GM18526 (cell line): ENCODE measurements at regions not wholly inside any gene's neighbourhood (a gene's known extent, or its start where the extent isn't known, plus 50 kb on each side); places are given as distances from the start of the nearest gene placed in this dataset.

Experiments used
- POLR2A ChIP-seq: IDR thresholded peaks from 3 replicates; pipeline ENCODE4 v1.6.1; 2011; ENCODE audit not compliant: insufficient read length; ENCODE audit errors: extremely low read depth

DNA sequence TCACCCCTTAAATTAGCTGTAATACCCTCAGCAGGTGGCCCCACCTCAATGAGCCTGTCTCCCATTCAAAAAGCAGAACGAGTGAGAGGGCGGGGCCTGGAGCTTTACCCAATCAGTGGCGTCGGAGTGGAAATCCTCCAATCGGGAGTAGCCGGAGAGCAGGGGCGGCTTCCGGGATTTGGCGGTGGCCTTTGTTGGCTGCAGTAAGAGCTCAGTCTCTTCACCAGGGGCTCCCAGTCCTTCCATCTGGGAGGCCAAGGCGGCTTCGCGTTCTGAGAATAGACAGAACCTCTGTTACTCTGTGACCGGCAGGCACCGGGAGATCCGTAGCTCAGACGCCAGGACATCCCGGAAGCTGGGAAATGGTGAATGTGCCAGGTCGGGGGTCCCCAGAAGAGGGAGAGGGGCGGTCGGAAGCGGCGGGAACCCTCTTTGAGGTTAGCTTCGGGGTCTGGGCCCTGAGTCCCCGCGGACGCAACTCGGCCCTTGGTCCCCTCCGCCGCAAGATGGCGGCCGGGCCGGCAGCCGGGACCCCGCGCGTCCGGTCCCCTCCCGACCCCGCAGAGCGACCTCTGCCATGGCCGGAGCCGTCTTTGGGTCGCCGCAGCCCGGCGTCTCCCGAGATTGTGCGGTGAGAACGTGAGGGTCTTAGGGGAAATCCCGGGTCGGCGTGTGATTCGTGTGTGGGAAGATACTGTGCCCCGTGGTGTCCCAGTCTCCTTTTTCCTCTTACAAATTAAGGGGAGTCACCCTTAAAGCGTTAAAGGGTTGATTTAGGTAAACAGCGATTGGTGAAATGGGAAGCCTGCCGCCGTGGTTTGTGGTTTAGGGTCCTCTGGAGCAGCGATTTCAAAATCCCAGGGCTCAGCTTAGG, 160.3 kb upstream of the ZNF267 start:
- TF ChIP-seq POLR2A = peak; percentile 98

DNA sequence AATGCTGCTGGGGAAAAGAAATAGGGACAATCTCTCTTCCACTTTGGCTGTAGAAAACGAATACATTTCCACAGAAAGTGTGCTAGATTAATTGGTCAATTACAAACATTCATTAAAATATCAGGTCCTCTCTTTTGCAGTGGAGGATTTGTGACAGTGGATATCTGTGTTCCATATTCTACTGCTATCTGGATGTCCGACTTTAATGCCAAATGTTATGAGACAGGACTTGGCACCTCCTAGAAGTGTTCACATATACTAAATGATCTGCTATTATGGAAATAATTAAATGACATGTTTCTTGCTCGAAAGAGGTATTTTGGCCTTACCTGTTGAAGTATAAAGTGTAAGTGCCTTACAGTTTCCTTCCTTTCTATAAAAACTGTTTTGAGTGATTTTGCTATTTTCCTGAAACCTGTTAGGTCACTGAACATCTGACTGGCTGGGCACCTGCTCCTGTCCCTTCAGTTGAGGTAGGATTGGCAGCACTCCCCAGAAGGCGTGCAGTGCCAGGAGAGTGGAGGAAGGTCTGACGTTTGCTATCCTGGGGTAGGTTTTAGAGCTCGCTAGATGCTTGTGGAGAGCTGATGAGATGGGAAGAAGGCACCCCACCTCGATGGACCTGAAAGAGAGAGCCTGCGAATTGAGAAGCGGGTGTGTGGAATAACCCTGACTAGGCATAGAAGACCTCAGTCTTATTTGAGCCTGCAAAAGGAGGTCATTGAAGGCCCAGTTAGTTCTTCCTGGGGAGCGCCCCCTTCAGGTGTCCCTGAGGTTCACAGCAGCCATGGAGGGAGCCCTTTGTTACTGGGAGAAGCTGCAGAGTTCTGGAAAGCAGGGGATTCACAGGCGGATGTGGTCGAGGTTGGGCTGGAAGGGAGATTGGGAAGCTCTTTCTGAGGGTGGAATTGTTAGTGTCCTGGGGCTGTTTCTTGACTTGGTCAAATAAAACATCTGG, 159.4 kb upstream of the ZNF267 start:
- TF ChIP-seq POLR2A = no peak

DNA sequence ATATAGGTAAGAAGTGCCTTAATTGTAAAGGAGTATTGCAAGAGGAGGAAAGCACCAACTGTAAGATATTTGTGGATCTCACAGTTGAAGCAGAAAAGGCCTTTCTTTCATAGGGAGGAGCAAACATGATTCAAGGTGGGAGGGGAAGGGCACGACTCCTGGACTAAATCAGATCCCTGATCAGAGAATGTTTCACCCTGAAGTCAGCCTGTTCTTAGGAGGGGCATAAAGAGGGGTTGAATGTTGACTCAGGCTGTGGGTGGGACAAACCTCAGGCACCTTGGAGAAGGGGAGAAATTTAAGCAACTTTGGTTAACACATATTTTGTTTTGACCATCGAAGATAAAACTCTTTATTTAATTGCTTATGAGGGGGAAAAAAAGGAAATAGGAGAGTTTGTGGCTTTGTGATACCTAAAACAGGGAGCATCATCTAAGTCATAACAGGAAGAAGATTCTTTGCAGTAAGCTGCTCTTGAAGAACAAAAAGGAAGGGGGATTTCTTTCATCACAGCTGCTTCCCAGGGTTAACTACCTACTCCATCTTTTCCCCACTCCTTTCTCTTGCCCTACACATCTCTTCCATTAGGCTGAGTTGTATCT, 158.6 kb upstream of the ZNF267 start:
- TF ChIP-seq POLR2A = no peak

DNA sequence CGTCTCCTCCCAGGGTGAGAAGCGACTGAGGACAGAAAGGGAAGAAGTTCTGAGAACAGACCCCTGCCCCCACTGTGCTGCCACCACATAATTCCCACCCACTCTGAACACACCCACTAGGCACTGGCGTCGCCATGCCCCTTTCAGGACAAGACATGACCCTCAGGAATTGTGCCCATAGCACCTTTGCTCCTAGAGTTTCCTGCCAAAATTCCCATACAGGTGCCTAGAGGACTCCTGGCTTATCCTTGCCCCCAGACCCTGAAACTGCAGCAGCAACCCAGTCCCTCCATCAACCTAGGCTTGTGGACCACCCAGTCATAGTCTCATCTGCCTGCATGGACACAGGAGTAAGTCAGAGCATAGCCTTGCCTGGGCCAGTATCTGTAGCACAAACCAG, 157.7 kb upstream of the ZNF267 start:
- TF ChIP-seq POLR2A = no peak

DNA sequence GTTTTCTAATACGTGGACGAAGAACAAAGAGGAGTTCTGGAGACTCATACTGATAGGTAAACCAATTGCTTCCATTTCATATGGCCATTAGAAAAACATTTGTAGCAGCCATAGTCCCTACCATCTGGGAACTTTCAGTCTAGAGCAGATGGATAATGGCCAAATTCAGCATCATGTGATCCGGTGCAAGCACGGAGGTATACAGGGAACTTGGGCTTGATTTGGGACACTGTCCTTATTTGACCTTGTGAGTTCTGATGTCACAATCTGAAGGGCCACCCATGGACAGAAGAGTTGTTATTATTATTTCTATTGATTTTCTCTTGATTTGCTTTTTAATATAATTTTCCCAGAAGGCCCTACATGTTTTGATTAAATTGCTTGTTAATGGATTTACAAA, 154.6 kb upstream of the ZNF267 start:
- no peak for TF ChIP-seq POLR2A

DNA sequence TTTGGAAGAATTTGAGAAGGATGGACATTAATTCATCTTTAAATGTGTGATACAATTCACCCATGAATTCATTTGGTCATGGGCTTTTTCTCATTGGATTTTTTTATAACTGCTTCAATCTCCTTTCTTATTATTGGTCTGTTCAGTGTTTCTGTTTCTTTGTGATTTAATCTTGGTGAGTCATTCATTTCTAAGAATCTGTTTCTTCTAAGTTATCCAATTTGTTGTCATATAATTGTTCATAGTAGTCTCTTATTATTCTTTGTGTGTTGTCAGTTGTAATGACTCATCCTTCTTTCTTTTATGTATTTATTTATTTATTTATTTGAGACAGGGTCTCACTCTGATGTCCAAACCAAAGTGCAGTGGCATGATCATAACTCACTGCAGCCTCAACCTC, 146.1 kb upstream of the ZNF267 start:
- TF ChIP-seq POLR2A = no peak

DNA sequence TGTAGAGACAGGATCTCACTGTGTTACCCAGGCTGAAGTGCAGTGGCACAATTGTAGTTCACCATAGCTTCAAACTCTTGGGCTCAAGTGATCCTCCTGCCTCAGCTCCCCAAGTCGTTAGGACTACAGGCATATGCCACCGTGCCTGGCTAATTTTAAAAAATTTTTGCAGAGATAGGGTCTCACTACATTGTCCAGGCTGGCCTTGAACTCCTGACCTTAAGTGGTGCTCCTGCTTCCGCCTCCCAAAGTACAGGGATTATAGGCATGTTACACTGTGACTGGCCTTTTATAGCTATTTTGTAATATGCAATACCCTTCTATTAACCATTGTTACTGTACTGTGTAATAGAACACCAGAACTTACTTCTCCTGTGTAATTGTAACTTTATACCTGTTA, 139.3 kb upstream of the ZNF267 start:
- no peak for TF ChIP-seq POLR2A

DNA sequence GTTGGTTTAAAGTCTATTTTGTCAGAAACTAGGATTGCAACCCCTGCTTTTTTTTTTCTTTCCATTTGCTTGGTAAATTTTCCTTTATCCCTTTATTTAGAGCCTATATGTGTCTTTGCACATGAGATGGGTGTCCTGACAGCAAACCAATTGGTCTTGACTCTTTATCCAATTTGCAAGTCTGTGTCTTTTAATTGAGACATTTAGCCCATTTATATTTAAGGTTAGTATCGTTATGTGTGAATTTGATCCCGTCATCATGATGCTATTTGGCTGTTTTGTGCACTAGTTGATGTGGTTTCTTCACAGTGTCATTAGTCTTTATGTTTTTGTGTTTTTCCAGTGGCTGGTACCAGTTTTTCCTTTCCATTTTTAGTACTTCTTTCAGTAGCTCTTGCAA, 127.7 kb upstream of the ZNF267 start:
- no peak for TF ChIP-seq POLR2A

DNA sequence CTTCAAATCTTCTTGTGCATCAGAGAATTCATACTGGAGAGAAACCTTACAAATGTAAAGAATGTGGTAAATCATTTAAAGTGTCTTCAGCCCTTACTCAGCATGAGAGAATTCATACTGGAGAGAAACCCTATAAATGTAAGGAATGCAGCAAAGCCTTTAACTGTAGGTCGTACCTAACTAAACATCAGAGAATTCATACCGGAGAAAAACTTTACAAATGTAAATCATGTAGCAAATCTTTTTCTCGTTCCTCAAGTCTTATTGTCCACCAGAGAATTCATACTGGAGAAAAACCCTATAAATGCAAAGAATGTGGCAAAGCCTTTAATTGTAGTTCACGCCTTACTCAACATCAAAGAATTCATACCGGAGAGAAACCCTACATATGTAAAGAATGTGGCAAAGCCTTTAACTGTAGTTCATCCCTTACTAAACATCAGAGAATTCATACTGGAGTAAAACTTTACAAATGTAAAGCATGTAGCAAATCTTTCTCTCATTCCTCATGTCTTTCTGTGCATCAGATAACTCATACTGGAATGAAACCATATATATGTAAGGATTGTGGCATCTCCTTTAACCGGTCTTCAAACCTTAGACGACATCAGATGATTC, 118.5 kb upstream of the ZNF267 start:
- TF ChIP-seq POLR2A = no peak

DNA sequence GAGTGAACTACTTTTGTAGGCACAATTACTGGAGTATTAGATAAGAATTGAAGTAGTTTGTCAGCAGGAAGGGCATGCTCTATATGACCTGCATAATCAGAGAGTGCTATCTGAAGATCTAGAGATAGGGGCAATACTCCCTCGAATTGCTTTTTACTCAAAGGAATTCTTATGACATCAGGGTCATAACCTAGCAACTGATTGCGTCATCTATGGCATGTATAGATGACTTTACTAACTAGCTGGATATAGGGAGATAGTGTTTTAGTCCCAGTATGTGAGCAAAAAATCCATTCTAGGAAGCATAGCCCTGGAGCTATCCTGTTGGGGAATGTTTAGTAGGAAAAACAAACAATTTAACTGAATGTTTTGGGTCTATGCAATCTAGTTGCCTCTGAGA, 109.5 kb upstream of the ZNF267 start:
- TF ChIP-seq POLR2A = no peak

DNA sequence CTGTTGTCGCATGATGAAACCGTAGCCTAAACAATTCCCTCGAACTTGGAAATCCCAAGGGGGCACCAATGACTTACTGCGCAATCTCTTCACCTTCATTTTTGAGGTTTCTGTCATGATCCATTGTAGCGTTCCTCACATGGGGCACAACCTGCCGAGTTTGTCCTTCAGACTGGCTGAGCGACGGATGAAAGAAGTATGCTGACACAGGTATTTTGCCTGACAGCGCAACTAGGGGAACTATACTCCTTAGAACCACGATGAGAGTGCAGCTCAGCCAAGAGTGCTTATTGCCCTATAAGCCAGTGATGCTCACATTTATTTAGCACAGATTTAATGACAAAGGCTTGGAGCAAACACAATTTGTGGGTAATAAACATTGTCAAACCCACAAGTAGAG, 106.3 kb upstream of the ZNF267 start:
- TF ChIP-seq POLR2A = no peak

DNA sequence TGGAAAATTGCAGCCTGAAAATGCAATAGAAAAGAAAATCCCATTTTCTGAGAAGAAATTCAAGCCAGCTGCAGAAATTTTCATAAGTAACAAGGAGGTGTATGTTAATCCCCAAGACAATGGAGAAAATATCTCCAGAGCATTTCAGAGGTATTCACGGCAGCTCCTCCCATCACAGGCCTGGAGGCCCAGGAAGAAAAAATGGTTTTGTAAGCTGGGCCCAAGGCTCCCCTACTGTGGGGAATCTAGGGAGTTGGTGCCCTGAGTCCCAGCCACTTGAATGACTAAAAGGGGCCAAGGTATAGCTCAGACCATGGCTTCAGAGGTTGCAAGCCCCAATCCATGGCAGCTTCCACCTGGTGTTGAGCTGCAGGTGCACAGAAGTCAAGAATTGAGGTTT, 93.3 kb upstream of the ZNF267 start:
- TF ChIP-seq POLR2A = no peak

DNA sequence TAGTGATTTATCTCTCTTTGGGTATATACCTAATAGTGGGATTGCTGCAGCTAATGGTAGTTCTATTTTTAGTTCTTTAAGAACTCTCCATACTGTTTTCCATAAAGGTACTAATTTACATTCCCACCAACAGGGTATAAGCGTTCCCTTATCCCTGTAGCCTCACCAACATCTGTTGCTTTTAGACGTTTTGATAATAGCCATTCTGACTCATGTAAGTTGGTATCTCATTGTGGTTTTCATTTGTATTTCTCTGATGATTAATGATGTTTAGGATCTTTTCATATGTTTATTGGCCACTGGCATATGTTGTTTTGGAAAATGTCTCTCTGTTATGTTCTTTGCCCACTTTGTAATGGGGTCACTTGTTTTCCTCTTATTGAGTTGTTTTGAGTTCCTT, 88.5 kb upstream of the ZNF267 start:
- TF ChIP-seq POLR2A = no peak

DNA sequence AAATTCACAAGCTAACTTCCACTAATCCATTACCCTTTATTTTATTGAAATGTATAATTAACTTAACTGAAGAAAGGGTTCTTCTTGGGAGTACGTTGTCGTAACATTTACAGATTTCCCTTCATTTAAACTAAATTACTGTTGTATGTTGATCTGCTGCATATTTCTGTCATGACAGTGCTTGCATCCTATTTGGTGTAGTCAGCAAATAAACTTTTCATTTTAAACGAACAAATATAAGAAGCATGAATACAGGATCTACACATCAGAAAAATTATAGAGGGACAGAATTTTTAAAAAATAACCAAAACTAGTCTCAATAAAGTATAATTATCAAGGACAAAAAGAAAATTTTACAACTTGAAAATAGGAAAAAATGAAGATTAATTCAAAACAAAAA, 66.5 kb upstream of the ZNF267 start:
- no peak for TF ChIP-seq POLR2A

DNA sequence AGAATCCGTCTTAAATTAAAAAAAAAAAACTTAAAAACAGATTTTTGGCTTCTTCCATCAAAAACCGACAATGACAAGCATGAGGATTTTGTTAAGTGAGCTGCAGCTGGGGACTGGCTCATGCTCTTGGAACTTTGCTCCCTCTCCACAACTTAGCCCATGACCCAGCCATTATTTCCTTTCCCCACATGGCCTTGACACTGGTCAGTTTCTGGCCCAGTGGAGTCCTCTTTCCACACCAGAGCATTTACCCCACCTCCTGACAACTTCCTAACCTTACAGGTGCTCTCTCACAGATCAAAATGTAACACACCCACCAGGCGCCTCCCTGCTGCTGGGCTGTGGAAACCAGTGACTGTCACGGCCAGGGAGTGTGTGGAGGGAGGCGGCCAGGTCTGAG, 62.7 kb upstream of the ZNF267 start:
- TF ChIP-seq POLR2A = no peak
